ENCODE measurements at regions not wholly inside any gene's neighbourhood (a gene's known extent, or its start where the extent isn't known, plus 50 kb on each side); places are given as distances from the start of the nearest gene placed in this dataset.

DNA sequence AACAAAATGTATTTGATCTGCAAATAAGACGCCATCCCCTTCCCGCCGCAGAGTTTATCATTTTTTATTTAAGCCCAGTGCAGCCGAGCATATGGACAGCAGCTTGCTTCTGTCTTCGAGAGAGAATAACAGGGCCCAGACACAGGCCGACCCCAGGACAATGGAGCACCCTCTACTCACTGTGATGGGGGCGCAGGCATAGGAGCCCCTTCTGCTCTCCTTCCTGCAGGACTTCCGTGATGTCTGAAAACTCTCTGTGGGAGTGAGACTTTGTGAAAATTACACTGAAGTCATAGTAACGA, 134.8 kb downstream of the OAT start:
- DNase-seq, result no peak

DNA sequence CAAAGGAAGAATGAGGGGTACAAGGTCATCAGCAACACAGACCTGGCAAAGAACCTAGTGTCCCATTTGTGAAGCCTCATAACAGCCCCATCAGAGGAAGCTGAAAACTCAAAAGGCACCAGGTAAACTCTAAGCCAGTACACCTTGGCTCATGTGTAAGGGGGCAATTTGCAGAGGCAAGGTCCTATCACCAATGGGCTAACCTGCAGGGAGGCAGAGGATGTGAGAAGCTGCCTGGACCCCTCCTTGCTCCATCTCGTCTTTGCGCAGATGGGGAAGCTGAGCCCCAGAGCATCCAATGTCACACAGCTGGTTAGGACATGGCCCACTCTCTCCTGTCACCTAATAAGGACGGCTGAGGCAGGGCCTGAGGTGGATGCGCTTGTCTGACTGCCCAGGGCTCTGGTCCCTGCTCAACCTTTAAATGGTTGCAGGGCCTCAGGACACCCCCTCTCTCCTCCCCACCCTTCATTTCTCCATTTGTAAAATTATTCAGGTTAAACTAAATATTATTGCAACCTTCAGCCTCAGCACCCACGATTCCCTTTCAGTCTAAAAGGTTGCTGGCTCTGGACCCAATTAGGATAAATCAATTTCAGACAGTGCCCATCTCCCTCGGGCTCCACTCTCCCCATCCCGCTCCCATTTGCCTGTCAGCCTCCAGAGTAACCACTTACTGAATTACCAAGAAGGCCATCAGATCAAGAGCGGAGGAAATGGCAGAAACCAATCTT, 135.3 kb downstream of the OAT start:
- DNase-seq, result no peak

DNA sequence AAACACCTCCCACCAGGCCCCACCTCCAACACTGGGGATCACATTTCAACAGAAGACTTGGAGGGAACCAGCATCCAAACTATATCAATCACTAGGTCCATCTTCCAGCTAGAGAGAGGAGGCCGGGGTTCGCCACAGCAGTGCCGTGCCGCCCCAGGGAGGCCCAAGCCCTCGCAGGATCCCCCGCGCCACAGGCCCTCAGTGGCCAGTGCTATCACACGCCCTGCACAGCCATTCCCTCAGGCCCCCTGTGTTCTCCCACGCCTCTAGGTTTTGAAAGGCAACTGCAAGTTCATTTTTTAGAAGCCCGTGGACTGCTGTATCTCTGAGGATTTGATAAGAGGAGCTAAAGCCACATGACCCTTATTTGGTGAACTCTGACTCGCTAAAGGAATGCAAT, 136.4 kb downstream of the OAT start:
- no peak for DNase-seq

DNA sequence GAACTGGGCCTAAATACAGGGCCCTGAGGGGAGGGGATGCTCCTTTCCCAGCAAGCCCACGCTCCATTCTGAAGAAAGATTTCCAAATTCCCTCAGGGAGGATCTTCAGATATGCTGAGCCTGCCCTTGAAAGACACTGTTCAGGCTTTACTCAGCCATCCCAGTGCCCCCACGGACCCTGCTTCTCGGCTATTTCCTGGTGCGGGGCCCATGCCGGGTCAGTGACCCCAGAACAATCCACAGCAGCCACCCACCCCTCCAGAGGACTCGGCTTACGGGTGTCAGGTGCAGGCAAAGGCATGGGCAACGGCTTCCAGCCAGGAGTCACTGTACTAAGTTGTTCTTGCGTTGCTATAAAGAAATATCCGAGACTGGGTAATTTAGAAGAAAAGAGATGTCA, 137.1 kb downstream of the OAT start:
- no peak for DNase-seq

DNA sequence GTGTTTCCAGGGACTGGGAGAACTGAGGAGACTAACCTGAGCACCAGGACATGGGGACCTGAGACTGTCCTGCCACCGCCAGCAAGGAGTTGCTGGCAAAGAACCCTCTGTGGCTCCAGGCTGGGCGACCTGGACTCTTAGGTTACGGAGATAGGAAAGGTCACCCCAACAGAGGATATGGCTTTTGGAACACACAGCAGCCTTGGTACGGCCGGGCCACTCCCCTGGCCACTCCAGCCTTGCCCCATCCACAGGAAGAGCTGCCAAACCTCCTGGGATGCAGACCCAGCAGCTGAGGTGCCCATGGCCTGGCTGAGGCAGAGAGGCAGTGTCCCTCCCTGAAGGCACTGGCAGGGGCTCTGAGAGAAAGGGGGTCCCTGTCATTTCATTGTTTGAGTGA, 137.8 kb downstream of the OAT start:
- DNase-seq, result no peak

DNA sequence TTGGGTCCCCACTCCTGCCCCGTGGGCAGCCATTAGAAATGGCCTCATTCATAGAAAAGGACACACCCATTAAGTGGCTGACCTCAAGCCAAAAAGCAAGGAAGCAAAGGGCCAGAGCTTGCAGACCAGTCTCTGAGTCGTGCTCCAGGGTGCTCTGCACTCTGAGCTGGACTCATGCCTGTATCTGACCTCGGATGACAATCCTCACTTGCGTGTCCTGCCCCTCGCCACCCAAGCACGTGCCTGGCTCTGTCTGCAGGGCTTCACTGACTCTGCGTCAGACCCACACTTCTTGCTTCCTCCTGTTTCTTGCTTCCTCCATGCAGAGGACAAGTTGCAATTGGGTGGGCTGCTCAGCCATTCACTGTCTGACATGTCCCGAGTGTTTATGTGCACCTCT, 138.8 kb downstream of the OAT start:
- DNase-seq, result no peak

DNA sequence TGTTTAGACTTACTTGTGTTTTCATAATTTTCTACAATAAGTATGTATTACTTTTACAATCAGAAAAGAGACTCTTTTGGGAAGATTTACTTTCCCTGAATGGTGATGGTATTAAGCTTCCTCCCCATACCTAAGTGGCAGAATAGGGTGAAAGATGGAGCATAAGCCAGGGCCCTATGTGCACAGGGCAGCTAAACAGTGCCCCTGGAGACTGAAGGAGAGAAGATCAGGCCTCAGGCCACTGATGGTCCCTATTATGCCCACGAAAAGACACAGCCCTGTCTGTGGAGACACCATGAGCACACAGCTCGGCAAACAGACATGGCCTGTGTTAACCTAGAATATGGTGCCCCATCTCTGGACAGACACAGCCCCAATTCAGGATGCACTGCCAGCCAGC, 139.4 kb downstream of the OAT start:
- DNase-seq, result no peak

DNA sequence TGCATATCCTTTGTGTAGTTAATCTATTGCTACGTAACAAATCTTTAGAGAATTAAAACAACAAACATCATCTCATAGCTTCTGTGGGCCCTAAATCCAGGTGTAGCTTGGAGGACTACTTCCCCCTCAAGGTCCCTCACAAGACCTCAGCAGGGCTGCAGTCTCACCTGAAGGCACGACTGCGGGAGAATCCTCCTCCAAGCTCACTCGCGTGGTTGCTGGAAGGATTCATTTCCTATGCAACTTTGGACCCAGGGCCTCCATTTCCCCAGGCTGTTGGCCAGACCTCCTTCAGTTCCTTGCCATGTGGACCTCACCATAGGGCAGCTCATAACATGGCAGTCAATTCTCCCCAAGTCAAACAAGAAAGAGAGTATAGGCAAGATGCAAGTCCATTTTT, 140.4 kb downstream of the OAT start:
- no peak for DNase-seq

DNA sequence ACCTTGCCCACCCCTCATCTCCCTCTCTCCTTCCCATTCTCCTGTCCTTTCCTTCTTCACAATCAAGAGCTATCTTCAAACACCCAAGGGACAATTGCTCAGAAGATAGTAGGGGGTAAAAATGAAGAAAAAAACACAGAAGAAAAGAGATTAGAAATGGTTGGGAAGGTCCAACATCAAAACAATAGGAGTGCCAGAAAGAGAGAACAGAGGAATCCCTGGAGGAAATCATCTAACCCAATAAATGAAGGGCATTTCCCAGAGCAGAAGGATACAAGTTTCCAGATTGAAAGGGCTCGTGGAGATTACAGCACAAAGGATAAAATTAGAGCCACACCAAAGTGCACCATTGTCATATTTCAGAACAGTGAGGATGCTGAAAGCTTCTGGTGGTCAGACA, 145.6 kb downstream of the OAT start:
- DNase-seq, result no peak

DNA sequence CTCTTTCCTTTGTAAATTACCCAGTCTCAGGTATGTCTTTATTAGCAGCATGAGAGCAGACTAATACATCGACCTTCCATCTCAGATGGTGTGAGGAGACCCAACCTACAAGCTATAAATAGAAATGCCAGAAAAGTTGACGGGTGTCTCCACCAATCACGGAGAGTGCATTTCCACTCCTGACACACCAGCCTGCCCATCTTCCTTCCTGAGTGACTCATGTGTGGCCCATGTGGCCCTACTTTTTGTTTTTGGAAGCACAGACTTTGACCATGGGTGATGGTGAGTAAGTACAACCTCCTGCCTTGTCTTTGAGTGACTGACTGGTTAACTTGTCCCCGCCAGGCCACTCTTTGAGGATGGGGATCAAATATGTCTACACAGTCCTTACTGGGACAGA, 147.0 kb downstream of the OAT start:
- DNase-seq, result no peak

DNA sequence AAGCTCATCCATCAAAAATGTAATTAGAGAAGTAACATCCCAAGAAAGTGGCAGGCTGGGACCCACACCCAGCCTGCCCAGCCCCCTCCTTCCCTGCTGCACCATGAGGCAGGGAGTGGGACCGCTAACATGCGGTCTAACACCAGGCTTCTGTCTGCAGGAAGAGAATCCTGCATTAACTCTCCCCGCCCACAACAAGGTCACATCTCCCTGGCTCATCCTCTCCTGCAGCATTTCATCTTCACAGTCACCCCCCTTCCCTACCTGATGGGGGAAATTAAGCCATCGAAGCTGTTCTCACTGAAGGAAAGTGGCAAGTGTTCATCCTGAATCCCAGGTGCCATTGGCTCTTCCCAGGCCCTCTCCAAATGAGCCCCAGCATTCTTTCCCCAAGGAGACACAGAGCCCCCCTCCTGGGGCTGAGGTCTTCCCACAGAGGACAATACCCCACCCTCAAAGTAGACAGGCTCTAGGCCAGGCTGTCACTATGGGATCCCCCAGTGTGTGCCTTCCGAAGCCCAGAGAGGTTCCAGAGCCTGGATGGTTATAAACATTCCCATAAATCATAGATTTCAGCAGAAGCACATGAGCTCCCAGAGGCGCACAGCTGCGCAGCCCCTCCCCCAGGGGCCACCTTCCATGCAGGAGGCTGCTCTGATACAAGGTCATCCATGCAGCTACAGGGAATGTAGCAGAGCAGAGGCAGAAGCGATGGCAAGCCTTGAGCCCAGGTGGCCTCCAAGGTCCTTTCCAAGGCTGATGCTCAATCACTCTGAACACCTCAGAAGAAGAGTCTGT, 148.0 kb downstream of the OAT start:
- DNase-seq, result no peak

DNA sequence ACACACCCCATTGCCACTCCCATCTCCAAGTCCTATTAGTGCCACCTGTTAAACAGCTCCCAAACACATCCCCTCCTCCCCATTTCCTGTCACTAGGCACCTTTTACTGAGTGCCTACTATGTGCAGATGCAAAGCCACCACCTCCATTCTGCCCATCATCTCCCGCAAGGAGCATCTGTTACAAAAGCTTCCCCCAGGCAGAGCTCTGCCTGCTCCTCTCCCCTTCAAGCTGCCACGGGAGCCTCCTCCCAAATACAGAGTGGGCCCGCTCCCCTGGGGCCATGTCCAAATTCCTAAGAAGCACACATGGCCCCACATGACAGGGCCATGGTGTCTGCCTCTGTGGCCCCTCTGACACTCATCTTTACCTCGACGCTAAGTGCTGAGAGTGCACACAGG, 149.7 kb downstream of the OAT start:
- DNase-seq, result no peak

DNA sequence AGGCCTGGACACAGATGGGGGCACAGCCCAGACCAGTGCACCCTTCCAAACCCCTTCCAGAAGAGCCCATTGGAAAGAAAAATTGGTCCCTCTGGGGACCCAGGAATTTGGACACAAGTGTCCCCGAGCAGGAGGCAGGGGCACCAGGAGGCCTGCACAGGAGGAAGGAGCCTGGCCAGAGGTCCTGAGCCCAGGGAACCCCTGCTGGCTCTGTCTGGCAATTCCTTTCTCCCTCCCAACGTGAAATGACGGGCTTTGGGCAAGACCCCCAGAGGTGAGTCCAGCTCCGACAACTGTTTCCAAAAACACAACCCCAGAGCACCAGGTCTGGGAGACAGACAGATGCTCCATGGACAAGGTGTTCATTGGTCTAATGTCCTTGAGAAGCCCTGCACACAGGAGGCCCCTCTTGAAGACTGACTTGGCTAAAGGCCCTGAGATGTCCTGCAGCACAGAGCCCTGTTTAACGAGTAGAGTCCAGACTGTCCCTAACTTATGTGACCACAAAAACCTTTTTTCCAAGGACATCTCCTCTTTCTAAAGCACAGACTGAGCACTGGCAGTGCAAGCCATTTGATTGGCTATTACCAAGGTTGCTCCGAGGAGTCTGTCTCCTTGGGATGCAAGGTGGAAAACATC, 150.7 kb downstream of the OAT start:
- no peak for DNase-seq

DNA sequence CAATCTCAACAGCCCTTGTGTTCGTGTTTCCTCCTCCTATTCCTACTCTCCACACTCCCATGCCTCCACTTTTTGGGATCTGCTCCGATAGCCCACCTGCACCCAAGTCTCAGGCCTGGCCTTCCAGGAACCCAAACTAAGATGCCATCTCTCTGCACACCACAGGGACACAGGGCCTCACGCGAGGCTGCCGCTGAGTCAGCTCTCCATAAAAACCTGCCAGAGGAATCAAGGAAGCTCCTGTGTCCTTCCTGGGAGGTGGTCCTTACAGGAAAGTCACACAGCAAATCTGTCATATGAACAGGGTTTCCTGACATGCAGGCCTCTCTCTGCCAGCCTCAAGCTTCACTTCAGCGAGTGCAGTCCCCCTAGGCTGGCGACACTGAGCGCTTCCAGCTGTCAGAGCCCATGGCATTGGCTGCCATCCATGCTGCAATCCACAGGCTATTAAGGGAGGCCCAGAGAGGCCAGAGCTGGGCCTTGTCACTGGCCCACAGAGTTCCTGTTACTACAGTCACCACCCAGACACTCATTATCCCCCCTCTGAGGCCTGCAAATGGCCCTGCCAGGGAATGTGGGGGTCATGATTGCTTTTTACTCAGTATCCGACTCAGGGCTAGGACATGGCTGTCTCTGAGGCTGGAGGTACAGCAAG, 151.4 kb downstream of the OAT start:
- DNase-seq, result no peak

DNA sequence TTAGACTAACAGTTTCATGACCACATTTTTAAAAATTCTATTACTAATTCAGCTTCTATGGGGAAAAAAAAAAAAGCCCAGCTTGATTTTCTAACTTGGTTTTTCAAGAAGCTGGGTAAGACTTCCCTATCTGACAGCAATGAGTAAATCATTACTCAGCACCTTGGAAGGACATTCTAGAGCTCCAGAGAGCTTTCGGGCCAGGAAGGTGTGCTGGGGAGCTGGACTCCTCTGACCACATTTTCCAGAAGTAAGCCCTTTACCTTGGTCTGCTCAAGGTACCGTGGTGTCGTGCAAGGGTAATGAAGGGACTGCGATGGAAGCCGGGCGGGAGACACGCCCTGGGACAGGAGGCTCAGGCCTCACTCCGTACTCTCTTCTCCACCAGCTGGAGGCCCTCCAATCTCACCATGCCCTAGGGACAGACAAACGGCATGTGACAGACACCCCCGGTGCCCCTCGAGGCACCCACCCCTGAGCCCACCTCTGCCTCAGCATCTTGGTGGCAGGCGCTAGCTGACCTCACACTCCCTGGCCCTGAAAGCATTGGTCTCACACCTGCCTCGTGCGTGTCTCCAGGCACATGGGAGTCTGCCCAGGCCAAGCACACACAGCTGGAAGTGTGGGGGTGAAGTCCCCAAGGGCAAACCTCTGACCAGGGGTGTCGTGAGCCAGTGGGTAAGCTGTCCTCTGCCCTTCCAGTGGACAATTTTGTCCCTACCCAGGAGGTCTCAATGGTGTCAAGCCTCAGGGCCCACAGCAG, 152.1 kb downstream of the OAT start:
- no peak for DNase-seq

DNA sequence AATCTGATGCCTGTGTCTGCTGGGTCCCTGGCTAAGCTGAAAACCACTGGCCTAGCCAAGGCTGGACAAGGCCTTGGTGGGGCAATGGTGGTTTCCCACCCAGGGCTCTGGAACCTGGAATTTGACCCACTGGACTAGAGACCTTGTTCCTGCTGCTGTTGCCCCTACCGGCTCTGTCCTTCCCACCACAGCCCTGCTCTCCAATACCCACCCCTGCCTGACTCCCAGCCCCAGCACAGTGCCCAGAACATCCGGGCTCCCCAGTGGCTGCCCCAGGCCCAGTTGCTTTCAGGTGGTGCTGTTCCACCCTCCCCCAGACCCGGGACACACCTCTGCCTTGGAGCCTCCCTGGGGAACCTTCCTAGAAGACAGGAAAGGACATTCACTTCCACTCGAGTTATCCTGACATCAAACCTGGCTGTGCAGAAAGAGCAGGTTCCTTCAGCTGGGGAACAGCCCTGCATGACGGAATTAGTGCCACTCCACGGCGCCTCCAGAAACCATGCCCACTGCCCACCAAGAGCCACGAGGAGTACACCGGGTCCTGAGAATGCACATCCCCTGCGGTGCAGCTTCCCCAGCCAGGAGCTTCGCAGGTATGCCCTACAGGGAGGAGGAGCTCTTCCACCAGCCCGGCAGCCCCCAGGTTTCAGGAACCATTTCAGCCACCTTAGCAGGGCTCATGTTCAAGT, 152.8 kb downstream of the OAT start:
- no peak for DNase-seq

DNA sequence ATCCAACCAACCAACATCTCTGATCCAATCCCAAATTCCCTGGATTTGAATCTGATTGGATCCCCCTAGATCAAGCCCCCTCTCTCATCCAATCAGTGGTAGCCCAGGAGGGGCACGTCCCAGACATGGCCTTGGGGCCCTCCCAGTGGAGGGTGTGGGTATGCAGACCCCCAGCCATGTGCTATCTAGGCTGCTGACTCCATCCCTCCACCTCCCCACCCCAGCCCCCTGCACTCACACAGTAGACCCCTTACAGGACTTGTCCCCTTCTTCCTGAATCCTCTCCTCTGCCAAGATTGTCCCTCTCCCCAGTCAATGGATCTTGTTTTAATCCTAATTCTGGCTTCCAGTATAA, 153.4 kb downstream of the OAT start:
- DNase-seq, result no peak

DNA sequence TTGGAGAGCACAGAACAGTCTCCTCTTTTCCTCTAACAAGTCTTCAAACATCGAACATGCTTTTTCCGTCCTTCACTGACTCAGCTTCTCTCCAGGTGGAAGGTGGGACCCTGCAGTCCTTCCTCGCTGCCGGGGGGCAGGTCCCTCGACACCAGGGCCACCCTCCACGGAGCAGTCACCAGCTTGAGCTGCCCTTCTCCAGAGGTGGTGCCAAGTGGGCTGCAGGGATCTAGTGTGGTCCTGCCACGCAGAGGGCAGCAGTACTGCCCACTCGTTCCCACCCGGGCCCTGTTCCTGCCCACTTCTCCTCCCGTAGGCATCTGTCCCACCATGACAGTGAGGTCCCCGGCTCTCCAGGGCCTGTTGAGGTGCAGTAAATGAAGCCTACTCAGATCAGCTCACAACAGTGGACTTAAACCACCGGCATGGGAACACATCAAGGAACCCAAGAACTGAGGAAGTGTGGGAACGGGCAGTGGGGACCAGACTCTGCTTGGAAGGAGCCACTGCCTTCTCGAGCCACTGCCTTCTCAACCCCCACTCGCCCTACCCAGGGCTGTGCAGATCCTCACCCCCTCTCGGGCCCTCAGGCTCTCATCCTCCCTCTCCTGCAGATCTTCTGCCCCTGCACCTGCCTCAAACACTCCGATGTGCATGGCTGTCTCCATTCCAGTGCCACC, 153.9 kb downstream of the OAT start:
- no peak for DNase-seq

DNA sequence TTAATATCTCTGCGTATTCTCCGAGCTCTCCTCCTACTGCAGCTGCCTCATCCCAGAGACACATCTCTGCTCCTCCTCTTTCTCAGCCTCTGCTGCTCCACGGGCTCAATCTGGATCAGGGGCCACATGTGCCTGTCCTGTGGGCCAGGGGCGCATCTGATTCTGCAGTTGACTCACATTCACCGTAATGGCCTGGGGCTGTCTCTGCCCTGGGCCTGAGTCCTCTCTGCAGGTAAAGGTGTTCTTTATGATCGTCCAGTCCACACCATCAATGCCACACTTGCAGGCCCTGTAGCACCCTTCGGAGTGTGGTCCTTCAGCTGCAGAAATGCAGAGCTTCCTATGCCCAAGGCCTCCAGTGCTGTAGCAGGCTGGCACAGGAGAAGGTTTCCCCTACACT, 154.5 kb downstream of the OAT start:
- no peak for DNase-seq

DNA sequence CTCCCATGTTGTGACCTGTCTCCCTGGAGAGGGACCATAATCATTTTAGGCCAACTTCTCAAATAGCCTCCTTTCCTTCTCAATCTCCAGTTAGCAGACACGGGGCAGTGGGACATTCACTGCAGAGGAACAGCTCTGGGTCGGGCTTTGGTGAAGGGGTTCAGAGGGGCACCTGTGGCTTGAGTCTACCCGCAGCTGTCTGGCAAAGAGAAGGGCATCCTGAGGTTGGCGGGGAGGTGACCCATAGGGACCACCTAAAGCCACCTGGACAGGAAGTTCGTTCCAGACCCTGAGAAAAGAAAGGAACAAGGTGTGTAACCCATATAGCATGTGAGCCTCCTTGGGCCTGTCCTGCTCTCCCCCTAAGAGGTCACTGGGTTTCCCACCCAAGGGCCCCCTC, 155.0 kb downstream of the OAT start:
- no peak for DNase-seq

DNA sequence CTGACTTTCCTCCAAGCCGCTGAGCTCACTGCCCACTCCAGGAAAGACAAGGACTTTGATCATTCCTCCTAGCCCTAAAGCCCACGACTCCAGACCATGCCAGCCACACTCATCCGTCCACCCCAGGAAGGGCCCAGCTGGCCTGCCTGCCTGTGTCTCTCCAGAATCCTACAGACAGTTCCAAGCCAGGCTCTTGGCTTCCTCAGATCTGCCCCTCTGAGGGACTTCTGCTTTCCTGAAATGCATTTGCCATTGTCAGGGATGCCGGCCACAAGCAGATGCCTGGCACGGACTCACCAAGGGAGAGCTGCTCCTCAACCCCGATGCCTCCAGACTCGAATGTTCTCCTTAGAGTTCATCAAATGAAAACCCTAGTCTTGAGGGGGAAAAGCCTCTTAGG, 155.8 kb downstream of the OAT start:
- no peak for DNase-seq

DNA sequence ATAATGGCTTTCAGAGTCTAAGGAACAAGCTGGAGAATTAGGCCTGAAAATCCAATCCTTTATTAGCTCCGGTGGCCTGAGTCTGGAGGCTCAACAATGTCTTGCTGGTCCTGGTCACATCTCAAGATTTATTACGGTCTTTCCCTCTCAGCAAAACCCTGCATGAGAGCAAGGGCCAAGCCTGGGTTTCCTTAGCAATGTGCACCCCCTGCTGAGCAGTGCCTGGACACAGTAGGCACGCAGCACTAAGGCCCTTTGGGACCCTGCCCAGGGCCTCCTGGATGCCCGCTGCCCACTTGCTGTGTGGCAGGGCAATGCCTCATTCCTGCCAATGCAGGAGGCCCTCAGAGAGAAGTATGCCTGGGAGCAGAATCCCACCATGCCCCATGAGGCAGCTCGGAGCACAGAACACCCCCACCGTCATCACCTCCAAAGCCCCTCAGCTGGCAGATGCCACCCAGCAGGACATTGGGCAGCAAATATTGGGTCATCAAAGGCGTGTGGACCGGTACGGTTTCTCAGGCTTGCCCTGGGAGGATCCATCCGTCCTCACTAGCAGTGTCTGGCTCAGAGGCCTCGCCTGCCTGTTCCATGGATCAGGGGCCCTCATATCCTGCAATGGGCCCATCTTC, 156.4 kb downstream of the OAT start:
- no peak for DNase-seq
